ENCODE measurements at regions not wholly inside any gene's neighbourhood (a gene's known extent, or its start where the extent isn't known, plus 50 kb on each side); places are given as distances from the start of the nearest gene placed in this dataset.
"Not testable (repeated sequence)": the region's sequence is repeated elsewhere in the genome, so short reads cannot be mapped to it uniquely, and the experiment has no call there.

- no peak for DNase-seq (ENCODE audit: extremely low spot score, unreplicated experiment)
- TF ChIP-seq CTCF (IDR thresholded peaks at IDR 0.05) = no peak
- Mint-ChIP-seq H3K4me3 (ENCODE audit: unreplicated experiment) (no peak overlapping the region), H3K27me3 (ENCODE audit: unreplicated experiment) (no peaks in the 10 kb centered on the region), H3K27ac (ENCODE audit: unreplicated experiment) (no peak overlapping the region), H3K36me3 (ENCODE audit: unreplicated experiment) (no peaks in the 10 kb centered on the region), H3K9me3 (ENCODE audit: unreplicated experiment) (no peaks in the 10 kb centered on the region), H3K4me1 (ENCODE audit: unreplicated experiment) (peaks cover 10% of the 10 kb centered on the region)
Observed at GRCh38 chr5:136736021-136736420, 370.7 kb upstream of the TRPC7 start.

- H3K4me3 Mint-ChIP-seq (ENCODE audit: unreplicated experiment); DNase-seq (ENCODE audit: extremely low spot score, unreplicated experiment); H3K36me3 Mint-ChIP-seq (ENCODE audit: unreplicated experiment); H3K9me3 Mint-ChIP-seq (ENCODE audit: unreplicated experiment); H3K27ac Mint-ChIP-seq (ENCODE audit: unreplicated experiment); H3K27me3 Mint-ChIP-seq (ENCODE audit: unreplicated experiment): not testable (repeated sequence)
- H3K4me1 Mint-ChIP-seq (ENCODE audit: unreplicated experiment) = peaks cover 12% of the 10 kb centered on the region
Observed at GRCh38 chr5:136735611-136736010, 370.3 kb upstream of the TRPC7 start.

GRCh38 chr5:136734628-136735027, 369.3 kb upstream of the TRPC7 start:
- H3K4me3 Mint-ChIP-seq (ENCODE audit: unreplicated experiment) = no peak overlapping the region
- no peaks in the 10 kb centered on the region for H3K9me3 Mint-ChIP-seq (ENCODE audit: unreplicated experiment)
- H3K4me1 Mint-ChIP-seq (ENCODE audit: unreplicated experiment) = peaks cover 17% of the 10 kb centered on the region
- no peak for TF ChIP-seq CTCF (IDR thresholded peaks at IDR 0.05)
- DNase-seq (ENCODE audit: extremely low spot score, unreplicated experiment) = no peak
- H3K36me3 Mint-ChIP-seq (ENCODE audit: unreplicated experiment) = no peaks in the 10 kb centered on the region
- no peak overlapping the region for H3K27ac Mint-ChIP-seq (ENCODE audit: unreplicated experiment)
- no peaks in the 10 kb centered on the region for H3K27me3 Mint-ChIP-seq (ENCODE audit: unreplicated experiment)

- no peaks in the 10 kb centered on the region for H3K9me3 Mint-ChIP-seq (ENCODE audit: unreplicated experiment)
- no peak overlapping the region for H3K27ac Mint-ChIP-seq (ENCODE audit: unreplicated experiment)
- no peak overlapping the region for H3K4me3 Mint-ChIP-seq (ENCODE audit: unreplicated experiment)
- DNase-seq (ENCODE audit: extremely low spot score, unreplicated experiment) = no peak
- peaks cover 22% of the 10 kb centered on the region for H3K4me1 Mint-ChIP-seq (ENCODE audit: unreplicated experiment)
- no peaks in the 10 kb centered on the region for H3K27me3 Mint-ChIP-seq (ENCODE audit: unreplicated experiment)
- no peaks in the 10 kb centered on the region for H3K36me3 Mint-ChIP-seq (ENCODE audit: unreplicated experiment)
- no peak for TF ChIP-seq CTCF (IDR thresholded peaks at IDR 0.05)
Observed at GRCh38 chr5:136732751-136733150, 367.4 kb upstream of the TRPC7 start.

GRCh38 chr5:136731241-136731900, 366.0 kb upstream of the TRPC7 start:
- no peak overlapping the region for H3K27ac Mint-ChIP-seq (ENCODE audit: unreplicated experiment)
- no peak for DNase-seq (ENCODE audit: extremely low spot score, unreplicated experiment)
- no peaks in the 10 kb centered on the region for H3K27me3 Mint-ChIP-seq (ENCODE audit: unreplicated experiment)
- H3K4me3 Mint-ChIP-seq (ENCODE audit: unreplicated experiment) = no peak overlapping the region
- peaks cover 22% of the 10 kb centered on the region for H3K4me1 Mint-ChIP-seq (ENCODE audit: unreplicated experiment)
- H3K9me3 Mint-ChIP-seq (ENCODE audit: unreplicated experiment) = no peaks in the 10 kb centered on the region
- H3K36me3 Mint-ChIP-seq (ENCODE audit: unreplicated experiment) = no peaks in the 10 kb centered on the region
- TF ChIP-seq CTCF (IDR thresholded peaks at IDR 0.05) = no peak

- Mint-ChIP-seq H3K4me3 (ENCODE audit: unreplicated experiment) (no peak overlapping the region), H3K36me3 (ENCODE audit: unreplicated experiment) (no peaks in the 10 kb centered on the region), H3K27ac (ENCODE audit: unreplicated experiment) (no peak overlapping the region), H3K9me3 (ENCODE audit: unreplicated experiment) (no peaks in the 10 kb centered on the region), H3K4me1 (ENCODE audit: unreplicated experiment) (peaks cover 22% of the 10 kb centered on the region), H3K27me3 (ENCODE audit: unreplicated experiment) (no peaks in the 10 kb centered on the region)
- no peak for TF ChIP-seq CTCF (IDR thresholded peaks at IDR 0.05)
- DNase-seq (ENCODE audit: extremely low spot score, unreplicated experiment) = no peak
Observed at GRCh38 chr5:136730426-136730825, 365.1 kb upstream of the TRPC7 start.

All from osteocyte (in vitro differentiated cells).